IMR-90 (cell line): ENCODE measurements at regions not wholly inside any gene's neighbourhood (a gene's known extent, or its start where the extent isn't known, plus 50 kb on each side); places are given as distances from the start of the nearest gene placed in this dataset.

Experiments used
- CEBPB ChIP-seq: IDR thresholded peaks from 2 replicates; pipeline ENCODE4 v1.6.1; 2012; ENCODE audit warnings: low read depth, low read length, improper control_type of control experiment
- CHD1 ChIP-seq: IDR thresholded peaks from 2 replicates; pipeline ENCODE4 v1.6.1; 2012; ENCODE audit warnings: low read depth, low read length, improper control_type of control experiment
- POLR2A ChIP-seq: IDR thresholded peaks from 2 replicates; pipeline ENCODE4 v1.6.1; 2012; ENCODE audit warnings: mild to moderate bottlenecking, low read depth, low read length
- RCOR1 ChIP-seq: IDR thresholded peaks from 2 replicates; pipeline ENCODE4 v1.6.1; 2012; ENCODE audit warnings: mild to moderate bottlenecking, low read length, improper control_type of control experiment; ENCODE audit not compliant: insufficient replicate concordance
- RFX5 ChIP-seq: IDR thresholded peaks from 2 replicates; pipeline ENCODE4 v1.8.0; 2012; ENCODE audit warnings: low read depth, mild to moderate bottlenecking, low read length, moderate library complexity
- TF ChIP-seq, protein P1 (sequence below): conservative IDR thresholded peaks from 2 replicates; pipeline ENCODE4 v1.5.1; 2012; ENCODE audit warnings: mild to moderate bottlenecking, low read depth, low read length, improper control_type of control experiment
- TF ChIP-seq, protein P2 (sequence below): fragments of 150-350 bp; IDR thresholded peaks from 2 replicates; pipeline ENCODE4 v1.6.1; 2016; ENCODE audit warnings: low read depth, mild to moderate bottlenecking, low read length, moderate library complexity, borderline replicate concordance

DNA sequence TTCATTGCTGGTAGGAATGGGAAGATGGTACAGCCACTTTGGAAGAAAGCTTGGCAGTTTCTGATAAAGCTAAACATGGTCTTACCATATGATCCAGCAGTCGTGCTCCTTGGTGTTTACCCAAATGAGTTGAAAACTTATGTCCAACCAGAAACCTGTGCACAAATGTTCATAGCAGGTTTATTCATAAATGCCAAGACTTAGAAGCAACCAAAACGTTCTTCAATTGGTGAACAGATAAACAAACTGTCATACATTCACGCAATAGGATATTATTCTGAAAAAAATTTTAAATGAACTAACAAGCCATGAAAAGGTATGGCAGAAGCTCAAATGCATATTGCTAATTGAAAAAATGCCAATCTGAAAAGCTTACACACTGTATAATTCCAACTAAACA lies 117.1 kb downstream of the LINC00237 start:
- TF ChIP-seq RCOR1 (no peak), CEBPB (no peak), POLR2A (no peak), CHD1 (no peak), RFX5 (no peak)
- TF ChIP-seq, protein P1, sequence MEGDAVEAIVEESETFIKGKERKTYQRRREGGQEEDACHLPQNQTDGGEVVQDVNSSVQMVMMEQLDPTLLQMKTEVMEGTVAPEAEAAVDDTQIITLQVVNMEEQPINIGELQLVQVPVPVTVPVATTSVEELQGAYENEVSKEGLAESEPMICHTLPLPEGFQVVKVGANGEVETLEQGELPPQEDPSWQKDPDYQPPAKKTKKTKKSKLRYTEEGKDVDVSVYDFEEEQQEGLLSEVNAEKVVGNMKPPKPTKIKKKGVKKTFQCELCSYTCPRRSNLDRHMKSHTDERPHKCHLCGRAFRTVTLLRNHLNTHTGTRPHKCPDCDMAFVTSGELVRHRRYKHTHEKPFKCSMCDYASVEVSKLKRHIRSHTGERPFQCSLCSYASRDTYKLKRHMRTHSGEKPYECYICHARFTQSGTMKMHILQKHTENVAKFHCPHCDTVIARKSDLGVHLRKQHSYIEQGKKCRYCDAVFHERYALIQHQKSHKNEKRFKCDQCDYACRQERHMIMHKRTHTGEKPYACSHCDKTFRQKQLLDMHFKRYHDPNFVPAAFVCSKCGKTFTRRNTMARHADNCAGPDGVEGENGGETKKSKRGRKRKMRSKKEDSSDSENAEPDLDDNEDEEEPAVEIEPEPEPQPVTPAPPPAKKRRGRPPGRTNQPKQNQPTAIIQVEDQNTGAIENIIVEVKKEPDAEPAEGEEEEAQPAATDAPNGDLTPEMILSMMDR, result no peak
- TF ChIP-seq, protein P2, sequence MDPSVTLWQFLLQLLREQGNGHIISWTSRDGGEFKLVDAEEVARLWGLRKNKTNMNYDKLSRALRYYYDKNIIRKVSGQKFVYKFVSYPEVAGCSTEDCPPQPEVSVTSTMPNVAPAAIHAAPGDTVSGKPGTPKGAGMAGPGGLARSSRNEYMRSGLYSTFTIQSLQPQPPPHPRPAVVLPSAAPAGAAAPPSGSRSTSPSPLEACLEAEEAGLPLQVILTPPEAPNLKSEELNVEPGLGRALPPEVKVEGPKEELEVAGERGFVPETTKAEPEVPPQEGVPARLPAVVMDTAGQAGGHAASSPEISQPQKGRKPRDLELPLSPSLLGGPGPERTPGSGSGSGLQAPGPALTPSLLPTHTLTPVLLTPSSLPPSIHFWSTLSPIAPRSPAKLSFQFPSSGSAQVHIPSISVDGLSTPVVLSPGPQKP, result no peak
